ENCODE measurements at regions not wholly inside any gene's neighbourhood (a gene's known extent, or its start where the extent isn't known, plus 50 kb on each side); places are given as distances from the start of the nearest gene placed in this dataset.

- TF ChIP-seq MAX (IDR thresholded peaks at IDR 0.05) (no peak), EP300 (IDR thresholded peaks at IDR 0.05; ENCODE audit: borderline replicate concordance) (no peak), TAF1 (IDR thresholded peaks at IDR 0.05; ENCODE audit: low read depth) (no peak)
Observed at GRCh38 chr7:27412164-27412563, 169.6 kb downstream of the EVX1 start.
